ENCODE measurements at regions not wholly inside any gene's neighbourhood (a gene's known extent, or its start where the extent isn't known, plus 50 kb on each side); places are given as distances from the start of the nearest gene placed in this dataset.

GRCh38 chr5:107123014-107123413, 547.7 kb downstream of the EFNA5 start:
- TF ChIP-seq TEAD4 (IDR thresholded peaks at IDR 0.05; ENCODE audit: borderline replicate concordance, insufficient read depth) = no peak
- no peak for TF ChIP-seq YY1 (IDR thresholded peaks at IDR 0.05; ENCODE audit: low read depth)
- no peak for TF ChIP-seq CTCF (IDR thresholded peaks at IDR 0.05)
- TF ChIP-seq EP300 (IDR thresholded peaks at IDR 0.05; ENCODE audit: borderline replicate concordance in 1 of 2, low read depth in 1 of 2, low read length in 1 of 2) = no peak
- no peak for TF ChIP-seq JUND (IDR thresholded peaks at IDR 0.05)
- no peak for TF ChIP-seq RCOR1 (IDR thresholded peaks at IDR 0.05; ENCODE audit: low read length)
- no peak for TF ChIP-seq MEF2A (IDR thresholded peaks at IDR 0.05; ENCODE audit: borderline replicate concordance, low read depth)
- no peak for TF ChIP-seq NRF1 (IDR thresholded peaks at IDR 0.05; ENCODE audit: low read depth, low read length)
- no peak for TF ChIP-seq POLR2AphosphoS5 (IDR thresholded peaks at IDR 0.05; ENCODE audit: low read depth, low read length)
- TF ChIP-seq IRF3 (IDR thresholded peaks at IDR 0.05; ENCODE audit: low read depth, low read length) = no peak
- no peak for TF ChIP-seq MAX (IDR thresholded peaks at IDR 0.05; ENCODE audit: low read depth)
- TF ChIP-seq REST (IDR thresholded peaks at IDR 0.05; ENCODE audit: low read depth, low read length) = no peak
- no peak for TF ChIP-seq EZH2phosphoT487 (IDR thresholded peaks at IDR 0.05; ENCODE audit: borderline replicate concordance, low read depth)
